GM12873 (cell line): ENCODE measurements at regions not wholly inside any gene's neighbourhood (a gene's known extent, or its start where the extent isn't known, plus 50 kb on each side); places are given as distances from the start of the nearest gene placed in this dataset.

Experiments
- CTCF ChIP-seq: IDR thresholded peaks from 2 replicates; pipeline ENCODE4 v1.5.1; 2012; ENCODE audit warnings: low read depth, mild to moderate bottlenecking, moderate library complexity, low read length, control low read depth; ENCODE audit not compliant: insufficient read depth; ENCODE audit errors: missing control alignments

GRCh38 chr3:30181178-30181465 is 425.3 kb upstream of the TGFBR2 start:
- no peak for TF ChIP-seq CTCF

GRCh38 chr3:30181581-30181980 is 424.8 kb upstream of the TGFBR2 start:
- TF ChIP-seq CTCF = no peak

GRCh38 chr3:30183421-30183820 is 423.0 kb upstream of the TGFBR2 start:
- TF ChIP-seq CTCF = no peak

GRCh38 chr3:30184091-30184810 is 422.1 kb upstream of the TGFBR2 start:
- no peak for TF ChIP-seq CTCF

DNA sequence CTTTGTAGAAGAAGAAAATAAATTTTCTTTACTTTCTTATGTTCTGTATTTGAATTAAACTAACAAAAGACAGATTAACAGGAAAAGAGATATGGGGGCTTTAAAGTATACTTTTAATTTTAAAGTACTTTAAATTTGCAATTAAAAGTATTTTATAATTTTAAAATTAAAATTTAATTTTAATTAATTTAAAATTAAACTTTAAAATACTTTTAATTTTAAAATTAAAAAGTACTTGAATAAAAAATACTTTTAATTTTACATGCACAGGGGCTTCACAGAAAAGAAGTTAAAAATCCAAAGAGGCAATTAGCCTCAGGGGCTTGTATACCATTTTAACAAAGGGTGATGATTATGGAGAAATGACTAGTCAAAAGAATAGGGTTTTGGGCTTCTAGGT is 420.5 kb upstream of the TGFBR2 start:
- TF ChIP-seq CTCF = no peak

- no peak for TF ChIP-seq CTCF
These were observed 419.6 kb upstream of the TGFBR2 start for GRCh38 chr3:30186741-30187219.

GRCh38 chr3:30187366-30187765 is 419.0 kb upstream of the TGFBR2 start:
- TF ChIP-seq CTCF = no peak

GRCh38 chr3:30188713-30189112 is 417.7 kb upstream of the TGFBR2 start:
- TF ChIP-seq CTCF = no peak
